ENCODE measurements at regions not wholly inside any gene's neighbourhood (a gene's known extent, or its start where the extent isn't known, plus 50 kb on each side); places are given as distances from the start of the nearest gene placed in this dataset.
"Not testable (repeated sequence)": the region's sequence is repeated elsewhere in the genome, so short reads cannot be mapped to it uniquely, and the experiment has no call there.

DNA sequence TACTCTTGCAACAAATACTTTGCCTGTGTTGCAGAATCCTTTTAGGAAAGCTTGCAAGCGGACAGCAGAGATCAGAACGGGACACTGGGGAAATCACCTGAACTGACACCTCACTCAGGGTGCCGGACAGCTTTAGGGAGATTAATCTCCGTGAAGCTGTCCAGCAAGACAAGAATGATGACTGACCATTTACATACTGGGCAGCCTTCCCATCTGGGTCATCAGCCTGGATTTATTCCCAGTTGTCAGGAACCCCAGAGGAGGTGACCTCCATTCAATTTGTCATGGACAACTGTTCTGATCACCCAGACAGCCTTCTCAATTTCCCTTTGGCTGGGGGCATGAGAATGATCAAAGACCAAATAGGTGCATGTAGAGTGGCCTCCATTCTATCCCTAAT is 93.0 kb upstream of the EGFL6 start:
- DNase-seq, result no peak

DNA sequence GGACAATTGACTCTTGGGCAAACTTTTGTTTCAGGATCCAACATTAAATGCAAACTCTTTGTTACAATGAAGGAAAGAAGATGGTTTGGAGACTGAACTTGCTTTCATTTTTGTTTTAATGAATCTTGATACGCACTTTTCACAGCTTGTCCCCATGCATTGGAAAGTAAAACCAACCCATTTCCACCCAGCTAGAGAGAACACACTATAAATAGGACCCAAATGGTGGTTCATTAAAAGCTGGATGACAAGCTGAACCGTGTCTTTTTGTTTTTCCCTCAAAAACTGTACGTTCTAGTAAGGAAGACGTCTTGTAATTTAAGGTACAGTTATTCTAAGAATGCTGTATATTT is 95.3 kb upstream of the EGFL6 start:
- no peak for DNase-seq

- no peak for DNase-seq
These were observed 95.8 kb upstream of the EGFL6 start for GRCh38 chrX:13473442-13474163.

- DNase-seq, result no peak
These were observed 96.4 kb upstream of the EGFL6 start for GRCh38 chrX:13472975-13473374.

- no peak for DNase-seq
These were observed 98.1 kb upstream of the EGFL6 start for GRCh38 chrX:13471269-13471668.

DNA sequence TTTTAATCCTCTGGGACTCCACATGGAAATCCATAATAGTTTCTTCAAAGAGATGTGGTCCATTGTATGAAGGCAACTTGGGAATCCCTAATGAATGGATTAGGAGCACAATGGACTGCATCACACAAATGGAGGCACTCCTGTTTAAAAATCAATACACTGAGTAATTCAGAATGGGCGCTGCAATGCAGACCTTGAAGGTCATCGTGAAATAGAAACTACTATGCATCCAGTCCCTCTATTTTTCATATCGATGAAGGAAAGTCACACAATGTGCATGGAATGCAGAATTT is 98.8 kb upstream of the EGFL6 start:
- no peak for DNase-seq

- DNase-seq, result no peak
These were observed 99.3 kb upstream of the EGFL6 start for GRCh38 chrX:13469963-13470684.

GRCh38 chrX:13468096-13468495 is 101.3 kb upstream of the EGFL6 start:
- no peak for DNase-seq

DNA sequence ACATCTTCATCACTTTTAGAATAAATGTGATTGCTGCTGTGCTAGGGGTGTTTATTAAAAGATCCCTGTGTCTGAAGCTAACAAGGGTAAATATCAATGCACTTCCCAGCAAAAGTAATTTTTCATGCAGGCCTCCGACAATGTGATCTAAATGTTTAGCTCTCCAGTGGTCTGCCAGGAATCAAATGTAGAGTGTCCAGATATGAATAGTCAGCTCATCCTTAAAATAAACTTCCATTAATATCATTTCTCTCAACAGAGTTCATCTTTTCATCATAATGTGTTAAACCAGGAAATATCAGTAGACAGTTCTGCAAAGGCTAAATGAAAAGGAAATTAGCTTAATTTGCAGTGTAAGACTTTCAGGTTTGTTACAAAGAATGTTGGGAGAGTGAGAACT is 102.2 kb upstream of the EGFL6 start:
- DNase-seq, result no peak

- no peak for DNase-seq
These were observed 104.7 kb upstream of the EGFL6 start for GRCh38 chrX:13464599-13465275.

DNA sequence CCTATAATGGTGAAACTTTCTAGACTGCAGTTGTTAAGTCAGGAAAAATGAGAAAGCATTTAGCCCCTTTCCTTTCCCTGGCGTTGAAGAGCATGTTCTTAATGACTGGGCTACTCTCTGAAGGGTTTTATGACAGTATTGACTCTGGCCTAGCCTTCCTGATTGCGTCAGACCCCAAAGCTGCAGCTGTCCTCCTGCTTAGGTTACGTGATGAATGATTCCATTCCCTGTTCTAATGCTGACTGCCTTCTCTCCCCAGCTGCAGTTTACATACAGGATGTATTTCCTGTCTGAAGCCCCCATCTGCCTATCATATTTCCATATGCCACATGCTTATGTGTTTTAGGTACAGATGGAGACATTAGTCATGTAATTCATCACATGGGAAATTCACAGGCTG is 105.8 kb upstream of the EGFL6 start:
- DNase-seq, result peak; percentile 3

DNA sequence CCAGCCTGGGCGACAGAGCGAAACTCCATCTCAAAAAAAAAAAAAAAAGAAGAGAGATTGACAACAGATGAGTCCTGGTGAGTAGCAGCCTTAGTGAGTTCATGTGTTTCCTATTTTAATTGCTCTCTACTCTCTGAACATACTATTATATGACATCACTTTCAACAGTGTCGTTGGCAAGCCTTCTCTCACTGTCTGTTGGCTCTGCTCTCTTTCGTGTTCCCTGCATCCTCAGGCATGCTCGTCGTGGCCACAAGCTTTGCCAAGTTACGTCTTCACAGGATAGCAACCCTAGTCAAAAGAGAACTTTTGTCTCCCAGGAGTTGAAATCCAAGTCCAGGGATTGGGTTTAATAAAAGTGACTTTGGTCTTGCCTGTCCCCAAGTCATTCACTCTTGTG is 117.1 kb upstream of the EGFL6 start:
- DNase-seq, result no peak

- no peak for DNase-seq
These were observed 120.0 kb upstream of the EGFL6 start for GRCh38 chrX:13449441-13449840.

DNA sequence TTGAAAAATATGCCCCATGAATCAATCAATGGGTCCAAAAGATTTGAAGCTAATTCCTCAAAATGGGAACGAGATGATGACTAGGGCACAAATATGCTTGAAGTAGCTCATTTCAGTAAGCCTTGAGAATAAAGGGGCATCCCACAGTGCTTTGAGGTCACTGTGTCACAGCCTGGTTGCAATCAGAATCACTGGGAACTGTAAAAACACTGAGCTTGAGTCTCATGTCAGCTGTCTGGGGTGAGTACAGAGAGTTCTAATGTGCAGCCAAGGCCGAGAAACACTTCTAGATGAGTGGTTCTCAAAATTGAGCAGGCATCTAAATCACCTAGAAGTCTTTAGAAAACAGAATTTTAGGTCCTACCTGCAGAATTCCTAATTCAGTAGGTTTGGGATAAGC is 120.5 kb upstream of the EGFL6 start:
- DNase-seq, result no peak

DNA sequence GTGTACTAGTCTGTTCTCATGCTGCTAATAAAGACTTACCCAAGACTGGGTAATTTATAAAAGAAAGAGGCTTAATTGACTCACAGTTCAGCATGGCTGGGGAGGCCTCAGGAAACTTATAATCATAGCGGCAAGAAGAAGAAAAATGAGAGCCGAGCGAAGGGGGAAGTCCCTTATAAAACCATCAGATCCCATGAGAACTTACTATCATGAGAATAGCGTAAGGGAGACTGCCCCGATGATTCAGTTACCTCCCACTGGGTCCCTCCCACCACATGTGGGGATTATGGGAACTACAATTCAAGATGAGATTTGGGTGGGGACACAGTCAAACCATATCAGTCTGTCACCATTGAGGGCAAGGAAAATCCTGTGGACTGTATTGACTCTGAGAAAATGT is 121.8 kb upstream of the ATXN3L start:
- not testable (repeated sequence) for DNase-seq

- DNase-seq, result no peak
These were observed 120.3 kb upstream of the ATXN3L start for GRCh38 chrX:13440176-13440575.

GRCh38 chrX:13433298-13433605 is 113.4 kb upstream of the ATXN3L start:
- DNase-seq, result no peak

DNA sequence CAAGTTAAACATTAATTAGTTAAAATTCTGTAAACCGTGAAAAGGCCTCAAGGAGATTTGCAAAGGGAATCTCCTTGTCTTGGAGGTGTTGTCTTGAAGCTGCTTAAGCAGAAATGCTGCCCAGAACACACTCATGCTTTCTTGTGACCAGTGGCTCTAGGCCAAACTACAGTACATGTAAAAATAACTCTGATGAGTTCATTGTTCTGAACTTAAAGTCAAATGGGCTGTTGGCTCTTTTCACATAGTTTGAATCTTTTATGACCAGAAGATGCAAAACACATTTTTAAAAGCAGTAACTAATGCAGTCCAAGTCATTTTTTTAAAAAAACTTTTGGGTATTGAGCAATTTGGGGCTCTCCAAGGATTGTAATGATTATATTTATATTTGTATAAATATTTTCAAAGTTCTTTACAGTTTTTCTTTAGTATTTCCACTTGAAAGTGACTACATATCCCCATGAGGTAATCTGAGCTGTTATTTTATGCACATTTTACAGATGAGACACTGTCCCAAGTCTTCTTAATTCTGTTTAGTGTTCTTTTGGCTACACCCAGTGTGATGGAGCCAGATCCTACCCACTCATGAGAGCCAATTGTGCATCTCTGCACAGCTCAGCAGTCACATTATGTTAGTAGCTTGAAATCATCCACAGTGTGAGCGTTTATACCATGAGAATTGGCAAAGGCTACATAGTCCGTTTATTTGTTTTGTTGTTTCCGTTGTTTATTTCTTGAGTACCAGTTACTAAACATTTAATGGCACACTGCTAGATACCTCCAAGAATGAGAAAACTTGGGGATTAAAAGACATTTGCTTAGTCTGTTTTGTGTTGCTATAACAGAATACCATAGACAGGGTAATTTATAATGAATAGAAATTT is 112.8 kb upstream of the ATXN3L start:
- DNase-seq, result no peak

GRCh38 chrX:13430136-13430827 is 110.4 kb upstream of the ATXN3L start:
- DNase-seq, result no peak

DNA sequence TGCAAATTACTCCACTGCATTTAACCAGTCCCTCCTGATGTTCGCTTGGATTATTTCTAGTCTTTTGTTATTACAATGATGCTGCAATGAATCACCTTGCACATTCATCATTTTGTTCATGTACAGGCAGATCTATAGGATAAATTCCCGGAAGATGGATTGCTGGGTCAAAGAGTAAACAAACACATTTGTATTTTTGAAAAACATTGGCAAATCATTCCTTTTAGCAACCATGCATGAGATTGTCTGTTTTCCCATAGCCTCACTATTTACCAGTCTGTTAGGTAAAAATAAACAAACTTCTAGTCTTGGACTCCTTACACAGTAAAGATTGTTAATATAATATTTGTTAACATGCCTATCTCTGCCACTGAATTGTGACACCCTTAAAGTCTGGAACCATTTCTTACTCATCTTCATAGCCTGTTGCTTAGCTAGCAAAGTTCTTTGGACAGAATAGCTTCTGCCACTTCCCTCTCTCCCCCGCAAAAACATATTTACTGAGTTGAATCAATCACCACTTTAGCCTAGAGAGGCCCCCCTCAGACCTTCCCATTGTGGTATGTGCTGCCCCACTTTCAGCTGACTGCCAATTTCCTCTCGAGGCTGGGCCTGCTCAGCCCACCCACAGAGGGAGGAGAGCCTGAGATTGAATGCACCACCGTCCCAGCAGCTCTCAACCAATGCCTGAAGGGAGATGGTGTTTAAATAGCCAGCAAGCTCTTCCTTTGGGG is 108.4 kb upstream of the ATXN3L start:
- no peak for DNase-seq

DNA sequence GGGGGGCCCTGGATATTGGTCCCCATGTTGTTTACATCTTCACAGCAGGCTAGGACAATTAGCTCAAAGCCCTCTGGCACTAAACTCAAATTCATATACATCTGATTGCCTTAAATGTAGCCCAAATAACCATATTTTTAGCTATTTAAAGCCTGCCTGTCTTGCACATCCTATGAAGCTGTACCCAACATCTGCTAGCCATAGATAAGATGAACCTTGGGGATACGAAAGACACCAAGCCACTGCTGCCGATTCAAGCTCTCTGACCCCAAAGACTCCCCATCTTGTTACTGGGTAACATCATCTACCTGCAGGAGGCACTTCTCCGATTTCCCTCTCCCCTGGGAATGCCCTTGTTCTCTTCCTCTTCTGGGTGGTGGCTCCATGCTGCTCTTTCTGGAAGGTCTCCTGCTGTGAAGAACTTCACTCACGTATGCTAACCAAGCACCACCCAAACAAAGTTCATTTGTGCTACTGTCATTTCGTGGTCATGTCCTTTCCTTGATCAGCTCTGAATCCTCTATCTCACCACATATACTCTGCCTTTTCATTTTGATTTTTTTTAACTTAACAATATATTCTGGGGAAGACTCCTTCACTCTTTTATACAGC is 107.7 kb upstream of the ATXN3L start:
- DNase-seq, result no peak

Measured in NCI-H1436 (cell line).